ENCODE measurements at regions not wholly inside any gene's neighbourhood (a gene's known extent, or its start where the extent isn't known, plus 50 kb on each side); places are given as distances from the start of the nearest gene placed in this dataset.

DNA sequence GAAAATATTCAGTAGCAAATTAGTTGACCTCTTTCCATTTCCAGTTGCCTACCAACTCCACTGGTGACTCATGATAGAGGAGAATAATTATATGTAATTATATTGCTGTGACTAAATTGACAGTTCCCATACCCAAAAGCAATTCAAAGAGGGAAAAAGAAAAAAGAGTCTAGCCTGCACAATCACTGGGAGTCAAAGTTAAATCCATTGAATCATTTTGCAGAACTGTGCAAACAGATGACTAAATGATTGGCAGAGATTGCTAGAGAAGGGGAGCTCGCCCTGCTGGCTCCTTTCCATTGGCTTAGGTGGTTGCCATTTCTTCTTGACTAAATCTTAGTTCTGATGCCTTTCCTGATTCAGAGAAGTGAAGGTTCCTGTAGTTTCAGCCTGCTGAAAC is 1228.6 kb upstream of the SORCS1 start:
- Histone ChIP-seq H3K27ac (no peak overlapping the region), H3K4me1 (no peaks in the 10 kb centered on the region), H3K9me3 (no peaks in the 10 kb centered on the region), H3K36me3 (no peaks in the 10 kb centered on the region), H3K4me3 (no peak overlapping the region), H3K27me3 (no peaks in the 10 kb centered on the region)
- DNase-seq: no peak
- TF ChIP-seq, protein P1, sequence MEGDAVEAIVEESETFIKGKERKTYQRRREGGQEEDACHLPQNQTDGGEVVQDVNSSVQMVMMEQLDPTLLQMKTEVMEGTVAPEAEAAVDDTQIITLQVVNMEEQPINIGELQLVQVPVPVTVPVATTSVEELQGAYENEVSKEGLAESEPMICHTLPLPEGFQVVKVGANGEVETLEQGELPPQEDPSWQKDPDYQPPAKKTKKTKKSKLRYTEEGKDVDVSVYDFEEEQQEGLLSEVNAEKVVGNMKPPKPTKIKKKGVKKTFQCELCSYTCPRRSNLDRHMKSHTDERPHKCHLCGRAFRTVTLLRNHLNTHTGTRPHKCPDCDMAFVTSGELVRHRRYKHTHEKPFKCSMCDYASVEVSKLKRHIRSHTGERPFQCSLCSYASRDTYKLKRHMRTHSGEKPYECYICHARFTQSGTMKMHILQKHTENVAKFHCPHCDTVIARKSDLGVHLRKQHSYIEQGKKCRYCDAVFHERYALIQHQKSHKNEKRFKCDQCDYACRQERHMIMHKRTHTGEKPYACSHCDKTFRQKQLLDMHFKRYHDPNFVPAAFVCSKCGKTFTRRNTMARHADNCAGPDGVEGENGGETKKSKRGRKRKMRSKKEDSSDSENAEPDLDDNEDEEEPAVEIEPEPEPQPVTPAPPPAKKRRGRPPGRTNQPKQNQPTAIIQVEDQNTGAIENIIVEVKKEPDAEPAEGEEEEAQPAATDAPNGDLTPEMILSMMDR (IDR thresholded peaks at IDR 0.05): no peak
- no peak for TF ChIP-seq POLR2A (IDR thresholded peaks at IDR 0.05)
- intact Hi-C loops (cut with DNase I; ENCODE audit: low total_unique reads): no loop called here

DNA sequence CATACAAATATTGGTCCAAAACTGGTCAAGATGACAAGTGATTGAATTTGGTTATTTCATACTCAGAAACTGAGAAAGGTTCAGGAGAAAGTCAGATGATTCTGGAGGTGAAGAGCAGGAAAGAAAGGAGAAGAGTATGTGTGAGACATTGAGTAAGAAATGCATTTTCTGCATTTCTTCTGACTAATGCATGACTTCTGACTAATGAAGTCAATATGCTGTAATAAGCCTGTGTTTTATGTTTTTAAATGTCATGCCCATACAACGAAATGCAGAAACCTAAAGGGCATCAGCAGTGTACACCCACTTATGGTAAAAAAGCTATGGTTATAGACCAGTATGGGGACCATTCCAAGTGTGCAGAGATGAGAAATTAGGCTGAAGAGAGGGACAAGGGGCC is 1227.8 kb upstream of the SORCS1 start:
- Histone ChIP-seq H3K27ac (no peak overlapping the region), H3K9me3 (no peaks in the 10 kb centered on the region), H3K4me1 (no peaks in the 10 kb centered on the region), H3K4me3 (no peak overlapping the region), H3K27me3 (no peaks in the 10 kb centered on the region), H3K36me3 (no peaks in the 10 kb centered on the region)
- intact Hi-C loops (cut with DNase I; ENCODE audit: low total_unique reads): no loop called here
- no peak for DNase-seq
- TF ChIP-seq, protein P1 (IDR thresholded peaks at IDR 0.05): no peak
- no peak for TF ChIP-seq POLR2A (IDR thresholded peaks at IDR 0.05)

DNA sequence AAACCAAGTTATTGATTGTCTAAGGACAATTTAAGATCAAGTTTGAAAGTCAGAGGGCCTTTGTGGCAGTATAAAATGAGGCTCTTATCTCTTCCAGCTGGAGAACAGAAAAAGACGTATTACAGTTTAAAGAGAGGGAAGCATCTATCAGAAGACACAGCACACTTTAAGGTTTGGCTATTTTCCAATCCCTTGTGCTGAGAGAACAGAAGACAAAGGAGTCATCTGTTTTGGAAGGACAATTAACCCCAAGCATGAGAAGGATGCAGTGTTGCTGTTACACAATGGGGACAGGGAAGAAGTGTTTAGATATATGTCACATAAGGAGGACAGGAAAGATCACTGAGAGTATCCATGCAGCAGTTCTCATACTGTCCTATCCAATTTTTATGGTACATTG is 1224.2 kb upstream of the SORCS1 start:
- Histone ChIP-seq H3K4me3 (no peak overlapping the region), H3K27me3 (no peaks in the 10 kb centered on the region), H3K27ac (no peak overlapping the region), H3K4me1 (no peaks in the 10 kb centered on the region), H3K9me3 (no peaks in the 10 kb centered on the region), H3K36me3 (no peaks in the 10 kb centered on the region)
- TF ChIP-seq, protein P1 (IDR thresholded peaks at IDR 0.05): no peak
- no peak for TF ChIP-seq POLR2A (IDR thresholded peaks at IDR 0.05)
- intact Hi-C loops (cut with DNase I; ENCODE audit: low total_unique reads): no loop called here
- no peak for DNase-seq

DNA sequence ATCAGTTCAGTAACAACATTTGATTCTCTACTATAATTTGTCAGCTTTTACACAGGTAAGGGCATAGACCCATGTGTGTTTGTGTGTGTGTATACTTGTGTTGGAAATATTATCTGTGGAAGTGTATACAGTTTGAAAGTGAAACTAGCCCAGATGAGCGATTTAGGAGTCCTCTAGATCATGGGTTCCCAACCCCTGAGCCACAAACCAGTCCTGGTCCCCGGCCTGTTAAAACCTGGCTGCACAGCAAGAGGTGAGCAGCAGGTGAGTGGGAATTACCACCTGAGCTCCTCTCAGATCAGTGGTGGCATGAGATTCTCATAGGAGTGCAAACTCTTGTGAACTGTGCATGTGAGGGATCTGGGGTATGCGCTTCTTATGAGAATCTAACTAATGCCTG is 1221.5 kb upstream of the SORCS1 start:
- Histone ChIP-seq H3K4me1 (no peaks in the 10 kb centered on the region), H3K27me3 (no peaks in the 10 kb centered on the region), H3K27ac (no peak overlapping the region), H3K9me3 (no peaks in the 10 kb centered on the region), H3K4me3 (no peak overlapping the region), H3K36me3 (no peaks in the 10 kb centered on the region)
- DNase-seq: no peak
- TF ChIP-seq, protein P1 (IDR thresholded peaks at IDR 0.05): no peak
- no peak for TF ChIP-seq POLR2A (IDR thresholded peaks at IDR 0.05)
- intact Hi-C loops (cut with DNase I; ENCODE audit: low total_unique reads): no loop called here

DNA sequence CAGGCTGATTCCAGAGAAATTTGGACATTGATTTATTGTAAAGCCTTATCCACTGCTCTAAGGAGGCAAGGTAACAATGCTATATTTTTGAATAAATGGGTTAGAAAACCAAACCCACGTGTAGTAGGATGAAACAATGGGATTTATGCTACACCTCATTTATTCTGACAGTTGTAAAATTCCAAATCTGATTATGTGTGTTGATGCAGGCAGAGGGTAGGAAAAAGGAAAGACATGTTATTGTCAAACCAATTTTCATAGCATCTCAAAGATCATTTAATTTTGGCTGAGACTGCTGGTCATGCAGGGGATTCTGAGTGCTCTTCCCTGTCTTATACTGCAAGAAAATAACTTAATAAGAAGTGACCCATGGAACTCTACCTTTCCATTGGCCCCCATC is 1219.9 kb upstream of the SORCS1 start:
- Histone ChIP-seq H3K27ac (no peak overlapping the region), H3K4me3 (no peak overlapping the region), H3K9me3 (no peaks in the 10 kb centered on the region), H3K27me3 (no peaks in the 10 kb centered on the region), H3K36me3 (no peaks in the 10 kb centered on the region), H3K4me1 (no peaks in the 10 kb centered on the region)
- no peak for DNase-seq
- TF ChIP-seq POLR2A (IDR thresholded peaks at IDR 0.05): no peak
- TF ChIP-seq, protein P1 (IDR thresholded peaks at IDR 0.05): no peak
- intact Hi-C loops (cut with DNase I; ENCODE audit: low total_unique reads): no loop called here

All from uterus (tissue), 3 donors.